OCI-LY7 (cell line): ENCODE measurements at regions not wholly inside any gene's neighbourhood (a gene's known extent, or its start where the extent isn't known, plus 50 kb on each side); places are given as distances from the start of the nearest gene placed in this dataset.

Experiments
- BruUV-seq: library from RNA; stranded (reverse); fragments of 400-500 nt; replicated peaks from 2 replicates; lab custom pipeline; 2021; lab: Mats Ljungman, UMichigan
- CTCF ChIA-PET: fragments of 300-600 bp; sonication (Branson Sonifier 250); formaldehyde crosslinking; loops from one replicate; lab custom pipeline; 2022; ENCODE audit warnings: antibody characterized with exemption; ENCODE audit not compliant: unreplicated experiment; lab: Charles Lee
- POLR2A ChIA-PET: fragments of 300-600 bp; sonication (Branson Sonifier 250); formaldehyde crosslinking; loops from one replicate; lab custom pipeline; 2022; ENCODE audit warnings: antibody characterized with exemption; lab: Charles Lee
- DNase-seq: peaks from one replicate; pipeline ENCODE4 v3.0.0-alpha.2; 2015; ENCODE audit warnings: low spot score
- H2AFZ ChIP-seq: fragments of 200-600 bp; sonication (generic), shearing (Covaris generic); 2 replicates; pipeline ENCODE4 v1.6.1; 2014; ENCODE audit warnings: mild to moderate bottlenecking, antibody characterized with exemption, low read length, moderate library complexity
- H3K27ac ChIP-seq: fragments of 200-600 bp; sonication (generic); 2 replicates; pipeline ENCODE4 v1.5.1; 2014; ENCODE audit warnings: mixed run types, low read depth, mild to moderate bottlenecking, moderate library complexity, low read length, inconsistent platforms; ENCODE audit not compliant: poor library complexity, severe bottlenecking
- H3K36me3 ChIP-seq: fragments of 200-600 bp; sonication (generic); 2 replicates; pipeline ENCODE4 v1.6.1; 2014; ENCODE audit warnings: mild to moderate bottlenecking, antibody characterized with exemption, low read length, moderate library complexity, mixed read lengths; ENCODE audit not compliant: insufficient read depth
- H3K4me1 ChIP-seq: fragments of 200-600 bp; sonication (generic); 2 replicates; pipeline ENCODE4 v1.5.1; 2014; ENCODE audit warnings: mild to moderate bottlenecking, low read length; ENCODE audit not compliant: insufficient read depth, poor library complexity, severe bottlenecking
- H3K4me2 ChIP-seq: fragments of 200-600 bp; sonication (generic); 2 replicates; pipeline ENCODE4 v1.6.1; 2014; ENCODE audit warnings: mild to moderate bottlenecking, low read length
- H3K4me3 ChIP-seq: fragments of 200-600 bp; sonication (generic); 2 replicates; pipeline ENCODE4 v1.5.1; 2014; ENCODE audit warnings: mild to moderate bottlenecking, low read depth, low read length; ENCODE audit not compliant: poor library complexity, severe bottlenecking
- H3K79me2 ChIP-seq: fragments of 200-600 bp; sonication (generic); 2 replicates; pipeline ENCODE4 v1.6.1; 2016; ENCODE audit warnings: low read depth, mild to moderate bottlenecking, low read length, moderate library complexity, mixed read lengths; ENCODE audit not compliant: insufficient read depth
- H3K9me2 ChIP-seq: fragments of 200-600 bp; sonication (generic); 2 replicates; pipeline ENCODE4 v1.6.1; 2016; ENCODE audit warnings: mild to moderate bottlenecking, low read length, mixed read lengths; ENCODE audit not compliant: insufficient read depth
- H3K9me3 ChIP-seq: fragments of 200-600 bp; sonication (generic); 2 replicates; pipeline ENCODE4 v1.6.1; 2014; ENCODE audit warnings: mild to moderate bottlenecking, mixed run types, low read length, mixed read lengths
- H4K20me1 ChIP-seq: fragments of 200-600 bp; sonication (generic); 2 replicates; pipeline ENCODE4 v1.6.1; 2014; ENCODE audit warnings: mild to moderate bottlenecking, antibody characterized with exemption, low read length, moderate library complexity, mixed read lengths; ENCODE audit not compliant: insufficient read depth
- CTCF ChIP-seq: fragments of 200-600 bp; sonication (generic); conservative IDR thresholded peaks from 2 replicates; pipeline ENCODE4 v1.5.1; 2014; ENCODE audit warnings: mild to moderate bottlenecking, antibody characterized with exemption, low read length, moderate library complexity, mixed read lengths
- EZH2phosphoT487 ChIP-seq: fragments of 200-600 bp; sonication (generic); IDR thresholded peaks from 2 replicates; pipeline ENCODE4 v1.6.1; 2018; ENCODE audit warnings: low read depth, borderline replicate concordance, mild to moderate bottlenecking, mixed run types, antibody characterized with exemption, low read length, moderate library complexity, mixed read lengths
- intact Hi-C: fragments of 100-400 bp; cut with micrococcal nuclease; formaldehyde crosslinking; loops from one replicate; pipeline ENCODE4 v1.10.0; 2022; ENCODE audit not compliant: unreplicated experiment

- POLR2A ChIA-PET = no interaction called here
- H3K36me3 ChIP-seq = no peaks in the 10 kb centered on the region
- H4K20me1 ChIP-seq = no peaks in the 10 kb centered on the region
- H3K27ac ChIP-seq = no peak overlapping the region
- no peak overlapping the region for H2AFZ ChIP-seq
- DNase-seq = no peak
- no peaks in the 10 kb centered on the region for H3K9me3 ChIP-seq
- no peak overlapping the region for H3K4me2 ChIP-seq
- no peak overlapping the region for H3K4me3 ChIP-seq
- intact Hi-C loops = no loop called here
- CTCF ChIA-PET = no interaction called here
- no peaks in the 10 kb centered on the region for H3K9me2 ChIP-seq
- H3K79me2 ChIP-seq = no peaks in the 10 kb centered on the region
- H3K4me1 ChIP-seq = no peaks in the 10 kb centered on the region
- no TSS peak for BruUV-seq
- TF ChIP-seq CTCF = no peak
- no peak for TF ChIP-seq EZH2phosphoT487
Observed at GRCh38 chr1:29906927-29907326, 670.6 kb downstream of the PTPRU start.

GRCh38 chr1:29903548-29904166 is 667.3 kb downstream of the PTPRU start:
- CTCF ChIA-PET = no interaction called here
- H3K4me2 ChIP-seq = no peak overlapping the region
- intact Hi-C loops = no loop called here
- no peak overlapping the region for H3K4me3 ChIP-seq
- DNase-seq = no peak
- H3K9me2 ChIP-seq = no peaks in the 10 kb centered on the region
- no peak overlapping the region for H3K27ac ChIP-seq
- H3K4me1 ChIP-seq = no peaks in the 10 kb centered on the region
- no peaks in the 10 kb centered on the region for H4K20me1 ChIP-seq
- TF ChIP-seq CTCF = no peak
- TF ChIP-seq EZH2phosphoT487 = no peak
- no peaks in the 10 kb centered on the region for H3K9me3 ChIP-seq
- no peak overlapping the region for H2AFZ ChIP-seq
- POLR2A ChIA-PET = no interaction called here
- H3K79me2 ChIP-seq = no peaks in the 10 kb centered on the region
- H3K36me3 ChIP-seq = no peaks in the 10 kb centered on the region
- BruUV-seq = no TSS peak

- DNase-seq = no peak
- no peak overlapping the region for H2AFZ ChIP-seq
Observed at GRCh38 chr1:29901624-29902325, 665.5 kb downstream of the PTPRU start.

More at GRCh38 chr1:29901624-29902325, 665.5 kb downstream of the PTPRU start:
- no peaks in the 10 kb centered on the region for H3K9me3 ChIP-seq
- H3K36me3 ChIP-seq = no peaks in the 10 kb centered on the region
- no TSS peak for BruUV-seq
- H3K9me2 ChIP-seq = no peaks in the 10 kb centered on the region
- no peak overlapping the region for H3K4me3 ChIP-seq
- H3K79me2 ChIP-seq = no peaks in the 10 kb centered on the region
- H3K27ac ChIP-seq = no peak overlapping the region
- POLR2A ChIA-PET = no interaction called here
- intact Hi-C loops = no loop called here
- H3K4me1 ChIP-seq = no peaks in the 10 kb centered on the region
- TF ChIP-seq CTCF = no peak
- no peak for TF ChIP-seq EZH2phosphoT487
- no peak overlapping the region for H3K4me2 ChIP-seq
- CTCF ChIA-PET = no interaction called here
- no peaks in the 10 kb centered on the region for H4K20me1 ChIP-seq
